GM10266 (cell line): ENCODE measurements at regions not wholly inside any gene's neighbourhood (a gene's known extent, or its start where the extent isn't known, plus 50 kb on each side); places are given as distances from the start of the nearest gene placed in this dataset.

Source experiments
- DNase-seq: peaks from one replicate; pipeline ENCODE4 v3.0.0; 2012; ENCODE audit errors: extremely low spot score
- CTCF ChIP-seq: IDR thresholded peaks from 2 replicates; pipeline ENCODE4 v1.5.1; 2012; ENCODE audit warnings: mild to moderate bottlenecking, low read depth; ENCODE audit not compliant: control insufficient read depth, insufficient read depth; ENCODE audit errors: missing control alignments

GRCh38 chr3:10667269-10667668 is 148.8 kb upstream of the SLC6A11 start:
- no peak for TF ChIP-seq CTCF
- no peak for DNase-seq

GRCh38 chr3:10667901-10668476 is 148.0 kb upstream of the SLC6A11 start:
- DNase-seq, result no peak
- TF ChIP-seq CTCF, result no peak

GRCh38 chr3:10669490-10670048 is 146.5 kb upstream of the SLC6A11 start:
- DNase-seq, result no peak
- no peak for TF ChIP-seq CTCF

- no peak for TF ChIP-seq CTCF
- DNase-seq, result no peak
These were observed 143.6 kb upstream of the SLC6A11 start for GRCh38 chr3:10672422-10672821.

GRCh38 chr3:10674578-10674977 is 141.4 kb upstream of the SLC6A11 start:
- no peak for TF ChIP-seq CTCF
- DNase-seq, result no peak

- DNase-seq, result no peak
These were observed 139.1 kb upstream of the SLC6A11 start for GRCh38 chr3:10676905-10677304.

GRCh38 chr3:10678796-10679376 is 137.1 kb upstream of the SLC6A11 start:
- DNase-seq, result no peak
- no peak for TF ChIP-seq CTCF

More at GRCh38 chr3:10676905-10677304, 139.1 kb upstream of the SLC6A11 start:
- TF ChIP-seq CTCF, result no peak
